SHP77 (cell line): ENCODE measurements at regions not wholly inside any gene's neighbourhood (a gene's known extent, or its start where the extent isn't known, plus 50 kb on each side); places are given as distances from the start of the nearest gene placed in this dataset.
"Not testable (repeated sequence)": the region's sequence is repeated elsewhere in the genome, so short reads cannot be mapped to it uniquely, and the experiment has no call there.

ENCODE experiments used
- DNase-seq, 2 experiments: peaks; one replicate each; lab custom pipeline; 2025; lab: John Stamatoyannopoulos, UW

GRCh38 chr6:79810185-79810705 is 137.1 kb downstream of the ELOVL4 start:
- peak; percentile 1 to 6 for DNase-seq

GRCh38 chr6:79808921-79809320 is 138.4 kb downstream of the ELOVL4 start:
- DNase-seq, result no peak

- not testable (repeated sequence) for DNase-seq
These were observed 140.7 kb downstream of the ELOVL4 start for GRCh38 chr6:79806661-79807060.

- DNase-seq, result no peak
These were observed 142.6 kb downstream of the ELOVL4 start for GRCh38 chr6:79804732-79805131.

GRCh38 chr6:79803917-79804316 is 143.4 kb downstream of the ELOVL4 start:
- DNase-seq, result no peak

- no peak for DNase-seq
These were observed 144.6 kb downstream of the ELOVL4 start for GRCh38 chr6:79802657-79803300.

GRCh38 chr6:79801362-79801761 is 146.0 kb downstream of the ELOVL4 start:
- DNase-seq, result no peak

- no peak for DNase-seq
These were observed 148.5 kb downstream of the ELOVL4 start for GRCh38 chr6:79798841-79799240.

- no peak for DNase-seq
These were observed 149.4 kb downstream of the ELOVL4 start for GRCh38 chr6:79797912-79798311.

- DNase-seq, result no peak
These were observed 150.1 kb downstream of the ELOVL4 start for GRCh38 chr6:79797163-79797764.

GRCh38 chr6:79796197-79796596 is 151.2 kb downstream of the ELOVL4 start:
- no peak for DNase-seq

- no peak for DNase-seq
These were observed 157.5 kb downstream of the ELOVL4 start for GRCh38 chr6:79789896-79790295.

- no peak for DNase-seq
These were observed 157.6 kb downstream of the SH3BGRL2 start for GRCh38 chr6:79788756-79789155.

GRCh38 chr6:79787626-79788025 is 156.5 kb downstream of the SH3BGRL2 start:
- DNase-seq, result no peak

- DNase-seq, result no peak
These were observed 153.2 kb downstream of the SH3BGRL2 start for GRCh38 chr6:79784395-79784753.

- DNase-seq, result no peak
These were observed 152.7 kb downstream of the SH3BGRL2 start for GRCh38 chr6:79783670-79784394.

GRCh38 chr6:79782792-79783580 is 151.9 kb downstream of the SH3BGRL2 start:
- no peak for DNase-seq

- no peak for DNase-seq
These were observed 150.8 kb downstream of the SH3BGRL2 start for GRCh38 chr6:79781916-79782315.

- DNase-seq, result no peak
These were observed 149.8 kb downstream of the SH3BGRL2 start for GRCh38 chr6:79780881-79781280.

GRCh38 chr6:79778816-79779215 is 147.7 kb downstream of the SH3BGRL2 start:
- DNase-seq, result peak in 1 of 2 experiments; percentile 5

GRCh38 chr6:79777713-79778579 is 146.8 kb downstream of the SH3BGRL2 start:
- DNase-seq, result peak; percentile 67 to 77
